Mesothelial cell of epicardium (in vitro differentiated cells): ENCODE measurements at regions not wholly inside any gene's neighbourhood (a gene's known extent, or its start where the extent isn't known, plus 50 kb on each side); places are given as distances from the start of the nearest gene placed in this dataset.
"Not testable (repeated sequence)": the region's sequence is repeated elsewhere in the genome, so short reads cannot be mapped to it uniquely, and the experiment has no call there.

Source experiments
- DNase-seq, 2 experiments: peaks; one replicate each; pipeline ENCODE4 v3.0.0; 2021; ENCODE audit warnings: low spot score in 2 of 2; ENCODE audit not compliant: unreplicated experiment in 2 of 2
- H3K27ac Mint-ChIP-seq: 2 replicates; pipeline ENCODE4 v1.8.0; 2021; ENCODE audit warnings: mixed read lengths
- H3K27me3 Mint-ChIP-seq: 2 replicates; pipeline ENCODE4 v1.8.0; 2021; ENCODE audit warnings: low read depth, mixed read lengths
- H3K36me3 Mint-ChIP-seq: 2 replicates; pipeline ENCODE4 v1.8.0; 2021; ENCODE audit warnings: mixed read lengths
- H3K4me1 Mint-ChIP-seq: 2 replicates; pipeline ENCODE4 v1.8.0; 2021; ENCODE audit warnings: mixed read lengths
- H3K4me3 Mint-ChIP-seq: 2 replicates; pipeline ENCODE4 v1.8.0; 2021; ENCODE audit warnings: mild to moderate bottlenecking, moderate library complexity, mixed read lengths
- H3K9me3 Mint-ChIP-seq: 2 replicates; pipeline ENCODE4 v1.8.0; 2021; ENCODE audit warnings: mixed read lengths
- TF ChIP-seq, protein P1 (sequence below): fragments of 200-600 bp; sonication (generic); IDR thresholded peaks from one replicate; pipeline ENCODE4 v1.5.0; 2021; ENCODE audit warnings: antibody characterized with exemption; ENCODE audit not compliant: unreplicated experiment

DNA sequence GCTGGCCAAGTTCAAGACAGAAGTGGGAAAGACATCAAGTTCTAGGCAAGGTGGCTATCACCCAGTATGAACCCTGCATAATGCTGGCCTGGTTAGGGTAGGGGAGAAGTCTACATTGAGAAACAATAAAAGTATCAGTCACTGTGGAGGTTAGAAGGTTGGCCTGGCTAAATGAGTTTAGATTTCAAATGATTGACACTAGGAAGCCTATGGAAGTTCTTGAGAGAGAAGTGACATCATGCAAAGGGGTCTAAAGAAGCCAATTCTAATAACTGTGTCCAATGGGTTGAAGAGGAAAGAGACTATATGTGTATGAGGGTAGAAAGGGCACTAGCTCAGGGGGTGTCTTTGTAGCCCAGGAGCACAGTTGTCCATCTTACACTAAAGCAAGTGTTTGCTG lies 98.5 kb upstream of the MBIP start:
- Mint-ChIP-seq H3K9me3 (peaks cover 18% of the 10 kb centered on the region), H3K27me3 (peaks cover 16% of the 10 kb centered on the region), H3K27ac (no peak overlapping the region), H3K4me3 (no peak overlapping the region), H3K4me1 (no peaks in the 10 kb centered on the region), H3K36me3 (no peaks in the 10 kb centered on the region)
- TF ChIP-seq, protein P1, sequence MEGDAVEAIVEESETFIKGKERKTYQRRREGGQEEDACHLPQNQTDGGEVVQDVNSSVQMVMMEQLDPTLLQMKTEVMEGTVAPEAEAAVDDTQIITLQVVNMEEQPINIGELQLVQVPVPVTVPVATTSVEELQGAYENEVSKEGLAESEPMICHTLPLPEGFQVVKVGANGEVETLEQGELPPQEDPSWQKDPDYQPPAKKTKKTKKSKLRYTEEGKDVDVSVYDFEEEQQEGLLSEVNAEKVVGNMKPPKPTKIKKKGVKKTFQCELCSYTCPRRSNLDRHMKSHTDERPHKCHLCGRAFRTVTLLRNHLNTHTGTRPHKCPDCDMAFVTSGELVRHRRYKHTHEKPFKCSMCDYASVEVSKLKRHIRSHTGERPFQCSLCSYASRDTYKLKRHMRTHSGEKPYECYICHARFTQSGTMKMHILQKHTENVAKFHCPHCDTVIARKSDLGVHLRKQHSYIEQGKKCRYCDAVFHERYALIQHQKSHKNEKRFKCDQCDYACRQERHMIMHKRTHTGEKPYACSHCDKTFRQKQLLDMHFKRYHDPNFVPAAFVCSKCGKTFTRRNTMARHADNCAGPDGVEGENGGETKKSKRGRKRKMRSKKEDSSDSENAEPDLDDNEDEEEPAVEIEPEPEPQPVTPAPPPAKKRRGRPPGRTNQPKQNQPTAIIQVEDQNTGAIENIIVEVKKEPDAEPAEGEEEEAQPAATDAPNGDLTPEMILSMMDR: no peak
- no peak for DNase-seq

DNA sequence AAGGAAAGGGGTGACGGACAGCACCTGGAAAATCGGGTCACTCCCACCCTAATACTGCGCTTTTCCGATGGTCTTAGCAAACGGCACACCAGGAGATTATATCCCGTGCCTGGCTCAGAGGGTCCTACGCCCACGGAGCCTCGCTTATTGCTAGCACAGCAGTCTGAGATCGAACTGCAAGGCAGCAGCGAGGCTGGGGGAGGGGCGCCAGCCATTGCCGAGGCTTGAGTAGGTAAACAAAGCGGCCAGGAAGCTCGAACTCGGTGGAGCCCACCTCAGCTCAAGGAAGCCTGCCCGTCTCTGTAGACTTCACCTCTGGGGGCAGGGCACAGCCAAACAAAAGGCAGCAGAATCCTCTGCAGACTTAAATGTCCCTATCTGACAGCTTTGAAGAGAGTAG lies 91.5 kb upstream of the MBIP start:
- DNase-seq, H3K4me1 Mint-ChIP-seq, H3K36me3 Mint-ChIP-seq, H3K27me3 Mint-ChIP-seq, H3K4me3 Mint-ChIP-seq, H3K27ac Mint-ChIP-seq: not testable (repeated sequence)
- H3K9me3 Mint-ChIP-seq: peaks cover 36% of the 10 kb centered on the region

DNA sequence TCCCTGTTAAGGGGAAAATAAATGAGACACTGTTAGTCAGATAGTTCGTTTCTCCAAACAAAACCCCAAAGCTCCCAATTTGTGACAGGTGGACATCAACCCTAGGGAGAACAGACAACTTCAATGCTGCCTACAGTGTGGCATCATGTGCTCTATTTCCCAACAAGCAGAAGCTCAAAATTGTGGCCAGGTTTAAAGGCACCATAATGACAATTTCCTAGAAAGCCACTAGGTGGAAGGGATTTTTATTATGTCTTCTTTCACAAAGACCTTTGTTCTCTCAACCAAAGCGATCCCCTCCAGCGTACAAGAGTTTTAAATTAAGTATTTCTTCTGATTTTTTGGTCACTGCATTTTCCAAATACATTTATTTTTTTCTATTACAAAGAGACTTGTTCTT lies 88.0 kb upstream of the MBIP start:
- peaks cover 4% of the 10 kb centered on the region for H3K4me1 Mint-ChIP-seq
- peaks cover 18% of the 10 kb centered on the region for H3K9me3 Mint-ChIP-seq
- H3K27ac Mint-ChIP-seq: no peak overlapping the region
- DNase-seq: no peak
- TF ChIP-seq, protein P1: peak; percentile 18
- peaks cover 3% of the 10 kb centered on the region for H3K27me3 Mint-ChIP-seq
- no peak overlapping the region for H3K4me3 Mint-ChIP-seq
- no peaks in the 10 kb centered on the region for H3K36me3 Mint-ChIP-seq

DNA sequence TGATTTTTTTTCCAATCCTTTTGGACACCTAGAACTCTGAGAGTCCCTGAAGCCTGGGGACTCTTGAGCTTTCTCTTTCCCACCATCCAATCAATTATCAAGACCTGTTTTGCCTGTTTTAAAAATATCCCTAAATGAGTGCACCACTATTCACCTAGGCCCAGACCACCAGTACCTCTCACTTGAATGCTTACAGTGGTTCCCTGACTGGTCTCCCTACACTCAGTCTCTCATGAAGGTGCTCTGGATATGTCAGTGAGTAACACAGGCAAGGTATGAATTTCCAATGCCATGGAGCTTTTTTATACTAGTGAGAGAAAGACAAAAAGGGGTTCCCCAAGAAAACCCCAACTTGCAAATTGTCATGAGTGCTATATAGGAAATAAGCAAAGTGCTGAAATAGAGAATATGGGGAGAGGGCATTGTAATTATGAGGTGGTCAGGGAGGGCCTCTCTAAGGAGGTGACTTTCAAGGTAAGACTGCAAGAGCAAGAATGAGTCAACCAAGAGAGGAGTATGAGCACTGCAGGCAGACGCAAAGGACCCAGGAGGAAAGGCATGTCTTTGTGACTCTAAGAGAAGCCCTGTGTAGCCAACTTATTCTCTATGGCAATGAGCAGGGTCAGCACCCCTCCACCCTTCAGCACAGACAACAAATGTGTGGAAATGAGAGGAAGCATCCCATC lies 85.3 kb upstream of the MBIP start:
- Mint-ChIP-seq H3K4me1 (peaks cover 4% of the 10 kb centered on the region), H3K9me3 (peaks cover 4% of the 10 kb centered on the region), H3K27me3 (peaks cover 7% of the 10 kb centered on the region), H3K27ac (no peak overlapping the region), H3K36me3 (no peaks in the 10 kb centered on the region), H3K4me3 (no peak overlapping the region)
- no peak for DNase-seq
- TF ChIP-seq, protein P1: no peak

DNA sequence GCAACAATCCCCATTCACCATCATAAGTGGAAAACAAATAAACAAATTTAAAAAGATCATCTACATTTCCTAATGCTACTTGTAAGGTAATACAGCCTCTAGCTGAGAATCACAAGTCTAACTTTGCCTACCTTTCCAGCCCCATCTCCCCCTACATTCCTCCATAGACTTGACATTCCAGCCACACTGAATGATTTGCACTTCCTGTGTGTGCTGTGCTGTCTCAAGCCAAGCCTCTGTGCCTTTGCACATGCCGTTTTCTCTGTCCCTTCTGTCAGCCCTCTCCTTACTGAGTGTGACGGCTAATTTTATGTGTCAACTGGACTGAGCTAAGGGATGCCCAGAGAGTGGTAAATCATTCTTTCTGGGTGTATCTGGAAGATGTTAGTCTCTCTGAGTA lies 82.4 kb upstream of the MBIP start:
- no peaks in the 10 kb centered on the region for H3K9me3 Mint-ChIP-seq

More for the DNA sequence above, 82.4 kb upstream of the MBIP start:
- DNase-seq: no peak
- peaks cover 4% of the 10 kb centered on the region for H3K4me1 Mint-ChIP-seq
- TF ChIP-seq, protein P1: no peak
- no peak overlapping the region for H3K4me3 Mint-ChIP-seq
- H3K36me3 Mint-ChIP-seq: no peaks in the 10 kb centered on the region
- H3K27ac Mint-ChIP-seq: no peak overlapping the region
- peaks cover 7% of the 10 kb centered on the region for H3K27me3 Mint-ChIP-seq
